ENCODE measurements at regions not wholly inside any gene's neighbourhood (a gene's known extent, or its start where the extent isn't known, plus 50 kb on each side); places are given as distances from the start of the nearest gene placed in this dataset.

GRCh38 chr6:102355578-102355977 lies 962.1 kb downstream of the GRIK2 start:
- TF ChIP-seq FOSL2 (IDR thresholded peaks at IDR 0.05; ENCODE audit: borderline replicate concordance, low read depth), result no peak
- TF ChIP-seq REST (IDR thresholded peaks at IDR 0.05; ENCODE audit: low read depth, low read length), result no peak
- no peak for TF ChIP-seq CTCF (IDR thresholded peaks at IDR 0.05)
- no peak for TF ChIP-seq TAF1 (IDR thresholded peaks at IDR 0.05; ENCODE audit: borderline replicate concordance, low read depth, low read length)
- no peak for TF ChIP-seq MXI1 (IDR thresholded peaks at IDR 0.05; ENCODE audit: low read depth, low read length)
- TF ChIP-seq, protein P1, sequence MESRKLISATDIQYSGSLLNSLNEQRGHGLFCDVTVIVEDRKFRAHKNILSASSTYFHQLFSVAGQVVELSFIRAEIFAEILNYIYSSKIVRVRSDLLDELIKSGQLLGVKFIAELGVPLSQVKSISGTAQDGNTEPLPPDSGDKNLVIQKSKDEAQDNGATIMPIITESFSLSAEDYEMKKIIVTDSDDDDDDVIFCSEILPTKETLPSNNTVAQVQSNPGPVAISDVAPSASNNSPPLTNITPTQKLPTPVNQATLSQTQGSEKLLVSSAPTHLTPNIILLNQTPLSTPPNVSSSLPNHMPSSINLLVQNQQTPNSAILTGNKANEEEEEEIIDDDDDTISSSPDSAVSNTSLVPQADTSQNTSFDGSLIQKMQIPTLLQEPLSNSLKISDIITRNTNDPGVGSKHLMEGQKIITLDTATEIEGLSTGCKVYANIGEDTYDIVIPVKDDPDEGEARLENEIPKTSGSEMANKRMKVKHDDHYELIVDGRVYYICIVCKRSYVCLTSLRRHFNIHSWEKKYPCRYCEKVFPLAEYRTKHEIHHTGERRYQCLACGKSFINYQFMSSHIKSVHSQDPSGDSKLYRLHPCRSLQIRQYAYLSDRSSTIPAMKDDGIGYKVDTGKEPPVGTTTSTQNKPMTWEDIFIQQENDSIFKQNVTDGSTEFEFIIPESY (IDR thresholded peaks at IDR 0.05; ENCODE audit: borderline replicate concordance, low read depth), result no peak
- TF ChIP-seq, protein P2, sequence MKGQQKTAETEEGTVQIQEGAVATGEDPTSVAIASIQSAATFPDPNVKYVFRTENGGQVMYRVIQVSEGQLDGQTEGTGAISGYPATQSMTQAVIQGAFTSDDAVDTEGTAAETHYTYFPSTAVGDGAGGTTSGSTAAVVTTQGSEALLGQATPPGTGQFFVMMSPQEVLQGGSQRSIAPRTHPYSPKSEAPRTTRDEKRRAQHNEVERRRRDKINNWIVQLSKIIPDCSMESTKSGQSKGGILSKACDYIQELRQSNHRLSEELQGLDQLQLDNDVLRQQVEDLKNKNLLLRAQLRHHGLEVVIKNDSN (IDR thresholded peaks at IDR 0.05; ENCODE audit: borderline replicate concordance, low read depth), result no peak
- TF ChIP-seq ELF1 (IDR thresholded peaks at IDR 0.05), result no peak
- TF ChIP-seq TEAD4 (IDR thresholded peaks at IDR 0.05; ENCODE audit: borderline replicate concordance, insufficient read depth), result no peak
- TF ChIP-seq FOXJ3 (CRISPR knock-in tag; IDR thresholded peaks at IDR 0.05), result no peak
- TF ChIP-seq MEF2A (IDR thresholded peaks at IDR 0.05; ENCODE audit: borderline replicate concordance, low read depth), result no peak
- TF ChIP-seq YY1 (IDR thresholded peaks at IDR 0.05; ENCODE audit: low read depth), result no peak
- TF ChIP-seq EZH2phosphoT487 (IDR thresholded peaks at IDR 0.05; ENCODE audit: borderline replicate concordance, low read depth), result no peak
- no peak for TF ChIP-seq POLR2AphosphoS5 (IDR thresholded peaks at IDR 0.05; ENCODE audit: low read depth, low read length)
